ENCODE measurements at regions not wholly inside any gene's neighbourhood (a gene's known extent, or its start where the extent isn't known, plus 50 kb on each side); places are given as distances from the start of the nearest gene placed in this dataset.
"Not testable (repeated sequence)": the region's sequence is repeated elsewhere in the genome, so short reads cannot be mapped to it uniquely, and the experiment has no call there.

DNA sequence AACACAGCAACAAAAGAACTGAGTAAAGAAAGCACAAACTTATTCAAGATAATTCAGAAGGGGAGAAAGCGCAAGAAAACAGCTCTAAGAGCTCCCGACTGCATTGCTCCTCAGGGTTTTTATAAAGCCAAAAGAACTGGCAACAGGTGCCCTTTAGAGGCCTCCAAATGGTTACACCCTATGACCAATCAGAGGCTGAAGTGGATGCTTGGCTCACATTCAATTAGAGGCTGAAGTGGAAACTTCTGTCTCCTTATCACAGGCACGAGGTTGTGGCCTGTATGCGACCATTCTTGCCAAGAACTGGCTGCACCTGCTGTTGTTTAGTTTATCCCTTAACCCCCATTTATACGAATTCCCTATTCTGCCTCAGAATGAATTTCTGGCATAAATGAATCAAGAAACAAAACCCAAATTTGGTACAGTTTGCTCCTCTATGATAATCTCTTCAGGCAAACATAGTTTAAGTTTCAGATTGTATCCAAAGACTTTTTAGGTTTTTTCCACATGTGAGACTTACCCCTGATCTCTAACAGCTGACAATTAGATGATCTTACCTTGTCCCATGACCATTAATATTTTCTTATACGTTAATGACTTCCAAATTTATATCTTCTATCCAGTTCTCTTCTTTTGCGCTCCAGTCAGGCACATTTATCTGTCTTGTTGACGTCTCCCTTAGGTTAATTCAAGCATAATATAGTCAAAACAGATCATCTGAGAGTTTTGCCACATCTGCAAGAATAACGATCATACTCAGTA lies 504.8 kb downstream of the NXPH1 start:
- DNase-seq: no peak

DNA sequence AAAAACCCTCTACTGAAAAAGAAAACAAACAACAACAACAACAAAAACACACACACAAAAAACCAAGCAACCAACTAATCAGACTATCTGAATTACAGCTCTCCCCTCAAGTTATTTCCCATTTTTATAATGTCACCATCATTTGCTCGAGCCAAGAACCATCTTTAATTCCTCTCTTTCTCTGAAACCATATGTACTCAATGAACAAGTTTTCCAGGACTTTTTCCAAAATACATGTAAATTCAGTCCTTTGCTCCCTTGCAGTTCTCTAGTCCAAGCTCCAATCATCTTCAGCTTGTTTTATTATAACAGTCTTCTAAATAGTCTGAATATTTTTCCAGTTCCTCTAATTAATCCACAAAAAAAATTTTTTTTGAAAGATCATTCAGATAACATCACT lies 506.0 kb downstream of the NXPH1 start:
- no peak for DNase-seq

DNA sequence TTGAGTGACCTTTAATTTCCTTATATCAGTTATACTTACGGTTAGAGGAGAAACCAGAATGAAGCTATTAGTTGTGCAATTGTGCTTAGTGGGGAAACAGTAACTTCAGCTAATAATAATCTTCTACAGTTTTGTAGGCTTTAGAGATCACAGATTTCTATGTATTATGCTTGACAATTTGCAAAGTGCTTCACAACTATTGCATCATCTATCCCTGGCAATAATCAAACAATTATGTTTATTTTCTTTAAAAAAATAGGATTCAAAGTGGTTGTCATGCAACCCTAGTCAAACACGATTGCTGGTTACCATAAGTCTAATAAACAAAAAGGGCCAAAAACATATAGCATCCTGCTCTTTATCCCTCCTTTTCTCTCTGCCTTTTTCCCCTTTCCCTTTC lies 530.3 kb downstream of the NXPH1 start:
- no peak for DNase-seq

DNA sequence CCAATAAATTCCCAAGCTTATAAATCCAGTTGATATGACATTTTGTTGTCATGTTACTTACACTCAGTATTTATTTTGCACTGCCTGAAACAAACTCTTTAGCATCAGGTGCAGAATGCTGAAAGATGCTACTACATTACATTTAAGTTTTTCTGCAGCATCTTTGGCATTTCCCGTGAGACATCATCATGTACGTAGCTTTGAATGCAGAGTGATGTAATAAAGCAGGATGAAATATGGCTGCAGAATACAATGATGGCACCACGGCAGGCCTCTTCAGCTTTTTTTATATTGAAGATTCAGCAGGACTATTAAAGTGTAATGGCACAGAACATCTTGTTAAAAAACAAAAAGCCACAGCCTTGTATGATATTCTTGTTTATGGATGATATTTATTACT lies 531.8 kb downstream of the NXPH1 start:
- no peak for DNase-seq

DNA sequence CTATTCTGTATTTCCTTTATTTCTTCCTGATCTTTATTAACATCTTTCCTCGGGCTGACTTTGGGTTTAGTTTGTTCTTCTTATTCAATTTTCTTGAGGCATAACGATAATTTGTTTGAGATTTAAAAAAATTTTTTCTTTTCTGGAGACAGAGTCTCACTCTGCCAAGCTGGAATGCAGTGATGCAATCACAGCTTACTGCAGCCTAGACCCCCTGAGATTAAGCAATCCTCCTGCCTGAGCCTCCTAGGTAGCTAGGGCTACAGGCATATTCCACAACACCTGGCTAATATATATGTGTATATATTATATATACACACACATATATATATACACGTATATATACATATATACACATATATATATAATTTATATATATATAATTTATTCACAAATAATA lies 540.2 kb downstream of the NXPH1 start:
- no peak for DNase-seq

DNA sequence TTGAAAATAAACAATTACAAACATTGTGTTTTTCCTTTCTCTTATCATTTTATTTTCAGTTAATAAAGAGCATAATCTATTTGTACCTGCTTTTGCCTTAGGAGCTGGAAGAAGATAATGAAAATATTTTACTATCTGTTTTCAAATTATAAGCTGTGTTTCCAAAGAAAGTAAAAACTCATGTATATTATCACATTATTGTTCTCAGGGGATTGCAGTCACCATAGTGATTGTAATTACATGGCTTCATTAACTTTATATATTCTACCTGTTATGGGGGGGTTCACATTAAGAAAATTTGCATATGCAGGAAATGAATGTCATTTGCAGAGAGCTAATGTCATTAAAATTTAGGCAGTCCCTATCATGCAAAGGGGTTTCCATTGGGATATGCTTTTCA lies 542.3 kb downstream of the NXPH1 start:
- no peak for DNase-seq

DNA sequence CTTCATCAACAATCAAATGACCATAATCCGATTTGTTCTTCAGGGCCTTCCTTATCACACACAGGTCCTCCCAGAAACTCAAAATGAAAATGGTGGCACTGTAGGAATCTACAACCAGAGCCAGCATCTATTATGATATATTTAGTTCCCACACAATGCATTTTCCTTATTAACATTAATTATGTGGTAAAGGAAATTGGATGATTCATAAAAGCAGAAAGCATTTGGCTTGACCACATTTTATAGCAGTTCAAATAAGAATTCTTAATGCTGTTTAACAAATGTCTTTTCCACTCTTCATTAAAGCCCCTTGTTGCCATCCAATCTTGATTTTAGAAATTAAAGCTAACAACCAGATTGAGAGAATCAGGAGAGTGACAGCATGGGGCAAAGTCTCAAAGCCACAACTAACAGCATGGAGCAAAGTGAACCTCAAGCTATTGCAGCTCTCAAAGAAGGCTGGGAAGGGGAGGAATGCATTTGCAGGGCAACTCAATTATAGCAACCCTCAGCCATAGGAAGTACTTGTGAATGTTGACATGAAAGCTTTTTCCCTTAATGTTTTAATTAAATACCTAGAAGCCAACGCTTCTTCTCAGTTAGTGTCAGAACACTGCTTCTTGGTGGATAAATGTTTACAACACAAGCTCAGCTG lies 549.1 kb downstream of the NXPH1 start:
- DNase-seq: no peak

DNA sequence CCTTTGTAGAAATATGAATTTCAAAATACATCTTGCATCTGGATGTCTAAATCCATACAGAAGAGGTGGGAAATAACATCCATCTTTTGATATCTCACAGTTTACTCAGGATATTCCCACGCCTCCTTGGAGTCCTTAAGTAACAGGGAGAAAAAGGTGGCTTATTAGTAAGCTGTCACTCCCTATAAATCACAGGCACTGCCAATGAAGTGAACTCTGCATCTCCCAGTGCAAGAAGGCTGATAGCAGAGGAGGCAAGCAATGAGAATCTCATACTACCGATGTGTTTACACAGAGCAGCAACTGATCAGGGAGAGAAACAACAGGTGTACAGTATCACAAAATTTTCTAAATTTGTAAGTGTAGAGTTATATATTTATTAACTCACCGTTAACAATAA lies 551.8 kb downstream of the NXPH1 start:
- DNase-seq: no peak

DNA sequence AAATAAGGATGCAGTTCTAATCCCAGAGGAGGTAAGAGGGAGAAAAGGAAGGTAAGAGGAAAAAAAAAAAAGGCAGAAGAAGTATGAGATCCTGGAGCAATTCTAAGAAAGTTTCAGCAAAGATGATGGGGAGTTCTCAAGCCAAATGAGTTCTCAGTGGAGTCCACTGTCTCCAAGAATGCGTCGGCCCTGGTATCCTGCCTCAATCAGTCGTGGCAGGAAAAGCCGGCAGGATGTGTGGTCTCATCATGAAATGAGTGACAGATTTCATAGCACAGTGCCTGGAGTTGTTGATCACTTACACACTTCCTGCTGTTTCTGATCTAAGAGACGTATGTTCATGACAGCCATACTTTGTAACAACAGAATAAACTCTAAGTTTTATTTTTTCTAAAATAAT lies 554.9 kb downstream of the NXPH1 start:
- DNase-seq: no peak

DNA sequence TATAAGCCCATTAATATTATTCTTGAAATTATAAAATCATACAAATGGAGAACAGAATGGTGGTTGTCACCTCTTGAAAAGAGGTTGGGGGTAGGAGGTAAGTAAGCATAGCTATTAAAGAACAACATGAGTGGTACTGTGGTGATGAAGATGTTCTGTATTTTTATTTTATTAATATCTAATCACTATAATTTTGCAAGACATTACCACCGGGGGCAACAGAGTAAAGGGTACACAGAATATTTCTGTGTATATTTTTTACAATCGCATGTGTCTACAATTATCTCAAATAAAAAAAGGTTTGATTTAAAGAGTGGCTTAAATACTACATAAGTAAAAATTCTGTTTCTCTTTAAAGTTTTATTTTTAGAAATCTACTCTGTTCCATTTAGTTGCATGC lies 557.8 kb downstream of the NXPH1 start:
- DNase-seq: no peak

DNA sequence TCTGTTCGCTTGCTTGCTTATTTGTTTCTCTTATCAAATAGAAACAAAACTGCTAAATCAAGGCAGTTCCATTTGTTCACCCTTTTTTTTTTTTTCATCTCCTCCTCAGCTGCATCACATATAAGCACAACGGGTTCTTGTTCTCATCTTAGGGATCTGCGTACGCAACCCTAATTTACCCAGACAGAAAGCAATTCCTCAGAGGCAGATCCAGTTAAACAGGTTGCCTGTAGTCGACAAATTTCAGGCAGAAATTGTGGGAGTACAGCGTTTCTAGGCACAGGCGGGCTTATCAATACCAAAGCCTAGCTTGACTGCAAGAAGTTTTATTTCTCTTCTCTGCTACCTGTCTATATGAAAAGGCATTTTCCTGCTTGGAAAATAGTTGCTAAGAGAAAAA lies 565.4 kb downstream of the NXPH1 start:
- no peak for DNase-seq

DNA sequence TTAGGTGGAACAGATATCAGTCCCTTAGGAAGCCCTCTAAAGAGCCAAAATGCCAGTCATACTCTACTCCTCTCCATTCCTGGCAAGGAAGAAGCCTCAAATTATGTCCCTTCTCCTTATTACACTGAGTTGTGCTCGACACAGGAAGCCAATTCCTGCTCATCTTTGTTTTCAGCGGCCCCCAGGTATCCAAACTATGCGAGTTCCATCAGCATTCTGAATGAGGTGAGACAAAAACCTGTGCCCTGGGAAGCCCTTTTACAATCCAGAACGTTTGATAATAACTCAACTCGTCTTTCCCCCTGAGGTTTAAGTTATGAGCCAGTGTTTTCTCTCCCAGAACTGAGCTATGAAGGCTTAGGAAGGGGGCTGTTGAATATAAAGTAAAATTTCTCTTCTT lies 580.5 kb downstream of the NXPH1 start:
- no peak for DNase-seq

DNA sequence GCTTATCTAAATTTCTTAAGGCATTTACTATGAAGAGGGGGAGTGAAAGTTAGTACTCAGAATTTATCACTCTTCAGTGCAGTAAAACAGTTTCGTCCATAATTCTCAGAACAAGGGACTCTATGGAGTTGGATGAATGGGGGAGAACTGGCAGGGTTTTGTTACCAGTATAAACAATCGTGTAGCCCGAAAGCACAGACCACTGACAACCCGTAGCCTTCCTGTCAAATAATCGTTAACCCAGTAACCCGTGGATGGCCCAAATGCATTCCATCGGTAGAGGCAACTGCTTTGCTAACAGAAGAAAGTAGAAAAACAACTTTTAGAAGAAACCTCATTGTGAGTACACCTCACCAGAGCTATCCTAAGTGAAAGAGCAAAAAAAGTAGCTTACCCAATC lies 583.9 kb downstream of the NXPH1 start:
- DNase-seq: no peak

DNA sequence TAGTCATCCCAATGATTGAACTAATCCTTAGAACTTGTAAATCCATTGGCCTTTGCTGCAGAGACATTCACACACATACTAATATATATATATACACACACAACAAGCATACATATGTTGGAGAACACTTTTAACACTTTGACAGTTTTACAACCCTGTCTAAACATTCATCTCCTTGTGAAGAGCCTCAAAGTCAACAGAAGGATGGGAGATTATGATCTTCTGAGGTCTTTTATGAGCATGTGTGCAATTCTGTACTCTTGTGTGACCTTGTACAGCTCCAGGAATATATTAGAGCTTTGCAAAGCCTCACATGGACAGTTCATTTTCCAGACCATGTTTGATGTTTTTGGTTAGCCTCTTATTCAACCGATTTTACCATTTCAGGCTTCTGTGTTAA lies 589.0 kb downstream of the NXPH1 start:
- no peak for DNase-seq

DNA sequence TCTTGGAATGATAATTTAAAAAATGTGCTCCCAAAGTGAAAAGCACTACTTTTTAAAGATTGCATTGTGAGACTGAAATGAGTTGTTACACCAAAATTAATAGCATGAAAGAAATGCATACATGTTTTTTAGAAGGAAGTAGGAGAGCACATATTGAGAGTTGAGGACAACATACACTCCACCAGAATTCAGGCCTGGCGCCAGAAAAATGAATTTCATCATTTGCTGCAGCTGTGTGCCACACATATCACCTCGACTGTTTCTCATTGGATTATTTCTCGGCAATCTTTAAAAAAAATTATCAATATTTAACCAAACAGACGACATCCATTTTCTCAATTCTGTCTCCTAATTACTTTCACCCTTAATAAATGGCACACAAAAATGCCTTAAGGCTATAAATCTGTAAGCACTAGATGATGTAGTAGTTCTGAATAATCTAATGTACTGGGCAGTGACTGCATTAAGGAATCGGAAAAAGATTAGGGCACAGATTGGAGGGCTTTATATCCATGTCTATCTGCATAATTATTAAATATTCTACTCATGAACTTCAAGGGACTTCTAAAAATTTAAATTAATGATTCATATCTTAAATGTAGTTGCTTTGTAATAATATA lies 590.4 kb downstream of the NXPH1 start:
- DNase-seq: no peak

DNA sequence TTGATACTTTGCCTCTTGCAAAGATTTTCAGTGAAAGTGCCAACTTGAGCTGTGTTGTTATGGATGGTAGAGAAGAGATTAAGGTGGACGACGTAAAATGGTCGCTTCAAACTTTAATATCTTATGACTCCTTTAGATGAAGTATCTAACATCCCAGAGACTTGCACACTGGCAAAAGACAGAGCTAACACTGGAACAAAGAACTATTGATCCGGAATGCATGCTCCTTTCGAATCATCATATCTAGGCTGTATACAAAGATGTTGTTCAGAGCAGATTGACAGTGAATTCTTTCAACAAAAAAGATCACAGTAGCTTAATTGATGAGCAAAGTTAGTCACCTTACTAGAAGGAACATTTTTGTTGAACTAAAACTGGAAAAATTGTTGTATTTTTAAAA lies 592.7 kb downstream of the NXPH1 start:
- DNase-seq: no peak

DNA sequence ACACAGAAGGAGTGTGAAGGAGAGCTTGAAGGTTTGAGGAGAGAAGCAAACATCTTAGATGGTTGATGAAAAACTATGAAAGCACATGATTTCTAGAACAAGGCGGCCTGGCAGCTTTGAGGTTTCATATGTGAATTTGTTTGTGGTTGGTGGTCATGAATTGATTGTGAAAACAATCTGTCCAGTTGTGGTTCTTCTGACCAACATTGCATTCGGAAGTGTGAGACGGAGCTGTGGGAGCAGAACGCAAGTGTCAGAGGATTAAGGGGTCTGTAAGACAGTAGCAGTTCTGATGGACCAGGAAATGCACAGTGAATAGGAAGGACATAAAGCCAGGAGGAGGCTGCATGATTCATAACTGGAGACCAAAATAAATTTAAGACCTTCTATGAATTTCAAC lies 594.6 kb downstream of the NXPH1 start:
- no peak for DNase-seq

DNA sequence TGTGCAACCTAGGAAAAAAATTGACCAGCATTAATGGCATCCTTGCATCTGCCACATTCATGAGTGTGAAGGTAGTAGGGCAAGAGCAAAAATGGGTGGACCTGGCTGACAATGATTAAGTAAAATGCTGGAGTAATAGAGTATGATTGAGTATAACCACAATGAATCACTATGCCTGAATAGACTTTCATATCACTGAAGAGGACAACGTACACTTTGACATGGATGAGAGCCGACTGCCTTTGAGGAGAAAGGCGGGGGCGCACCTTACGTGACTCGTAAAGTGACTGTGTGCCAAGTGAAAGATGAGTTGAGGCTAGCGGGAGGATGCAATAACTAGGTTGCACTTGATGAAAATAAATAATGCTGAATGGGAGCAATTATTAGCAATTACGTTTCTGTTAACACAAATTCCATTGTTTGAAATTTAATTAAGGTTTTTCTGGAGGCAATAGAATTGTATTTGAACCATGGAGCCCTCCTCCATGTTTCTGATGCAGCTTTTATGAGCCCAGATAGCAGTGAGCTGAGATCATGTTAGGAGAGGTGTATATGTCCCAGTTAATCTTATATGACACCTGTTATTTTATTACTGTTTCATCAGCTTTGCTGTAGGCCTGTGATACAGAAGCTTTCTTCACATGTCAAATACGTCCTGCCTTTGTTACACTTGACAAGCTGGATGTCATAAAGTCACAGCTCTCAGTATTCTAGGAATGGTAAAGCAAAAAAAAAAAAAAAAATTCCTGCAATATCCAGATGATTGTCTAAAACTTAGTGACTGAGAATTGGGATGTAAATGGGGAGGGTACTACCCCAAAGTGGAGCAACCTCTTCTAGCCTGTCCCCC lies 596.5 kb downstream of the NXPH1 start:
- no peak for DNase-seq

DNA sequence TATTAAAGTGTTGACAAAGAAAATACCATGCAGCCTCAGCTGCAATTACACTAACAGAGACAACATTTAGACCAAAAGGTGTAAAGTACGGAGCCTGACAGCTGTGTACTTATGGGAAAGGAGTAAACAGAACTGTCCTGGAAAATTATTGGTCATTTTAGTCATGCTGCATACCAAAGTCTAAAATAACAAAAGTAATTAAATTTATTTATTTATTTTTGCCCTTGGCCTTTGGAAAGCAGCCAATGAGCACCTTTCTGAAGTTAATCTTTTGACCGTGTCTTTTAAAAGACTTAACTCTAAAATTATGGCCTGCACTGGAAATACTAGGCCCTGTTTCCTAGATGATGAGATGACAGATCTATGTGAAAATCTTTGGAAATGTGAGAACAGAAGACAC lies 597.6 kb downstream of the NXPH1 start:
- DNase-seq: no peak

DNA sequence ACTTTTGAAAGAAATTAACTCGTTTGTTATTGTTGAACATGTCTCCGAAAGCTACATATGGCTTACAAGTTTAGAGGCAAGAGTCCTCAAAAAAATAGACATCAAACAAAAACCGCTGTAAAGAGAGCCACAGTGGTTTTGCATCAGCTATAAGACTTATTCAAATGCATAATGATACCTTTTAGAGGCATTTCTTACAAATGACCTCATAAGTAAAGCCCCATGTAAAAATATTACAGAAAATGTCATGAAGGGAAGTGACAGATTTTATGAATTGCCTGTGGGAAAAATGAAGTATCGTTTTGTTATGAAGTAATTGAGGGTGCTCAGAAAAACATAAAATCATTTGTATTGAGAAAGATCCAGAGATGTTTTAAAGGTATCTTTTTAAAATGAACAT lies 598.0 kb downstream of the NXPH1 start:
- no peak for DNase-seq

DNA sequence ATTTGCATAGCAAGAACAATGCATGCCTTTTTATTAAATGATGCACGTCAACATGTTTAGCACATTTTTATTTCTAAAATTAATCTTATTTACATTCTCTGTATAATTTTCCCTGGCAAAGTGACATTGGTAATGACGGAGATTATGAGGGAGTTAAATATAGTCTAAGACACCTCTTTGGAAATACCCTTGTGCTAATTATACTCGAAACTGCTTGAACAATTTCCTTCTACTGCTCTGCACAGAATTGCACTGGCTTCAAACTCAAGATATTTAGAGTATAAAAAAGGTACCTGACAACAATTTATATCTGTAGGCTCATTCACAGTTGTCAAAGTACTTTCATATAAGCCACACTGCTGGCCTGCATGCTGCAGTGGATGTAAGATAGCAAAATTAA lies 602.7 kb downstream of the NXPH1 start:
- no peak for DNase-seq

DNA sequence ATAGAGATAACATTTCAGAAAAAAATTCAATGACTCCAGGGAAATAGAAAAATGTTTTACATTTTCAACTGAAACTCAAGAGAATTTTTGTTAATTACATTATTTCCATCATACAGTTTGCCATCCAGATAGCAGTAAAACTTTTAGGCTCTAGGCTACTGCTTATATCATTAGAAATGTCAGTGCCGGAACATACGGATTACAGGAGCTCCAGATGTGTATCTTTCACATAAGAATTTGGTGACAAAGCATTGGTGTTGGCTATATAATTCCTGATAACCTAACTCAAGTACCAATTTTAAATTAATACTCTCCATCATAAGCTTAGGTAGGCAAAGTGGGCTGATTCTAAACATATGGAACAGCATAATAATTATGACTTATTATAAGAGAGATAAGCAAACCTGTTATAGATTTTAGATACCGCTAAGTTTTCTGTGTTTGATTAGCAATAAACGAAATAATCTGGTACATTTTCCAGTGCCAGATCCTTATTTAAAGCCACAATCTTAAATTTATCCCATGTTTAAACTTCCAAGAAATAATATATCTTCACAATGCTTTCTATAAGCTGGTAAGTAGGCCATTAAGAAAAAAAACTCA lies 637.9 kb downstream of the NXPH1 start:
- DNase-seq: no peak

DNA sequence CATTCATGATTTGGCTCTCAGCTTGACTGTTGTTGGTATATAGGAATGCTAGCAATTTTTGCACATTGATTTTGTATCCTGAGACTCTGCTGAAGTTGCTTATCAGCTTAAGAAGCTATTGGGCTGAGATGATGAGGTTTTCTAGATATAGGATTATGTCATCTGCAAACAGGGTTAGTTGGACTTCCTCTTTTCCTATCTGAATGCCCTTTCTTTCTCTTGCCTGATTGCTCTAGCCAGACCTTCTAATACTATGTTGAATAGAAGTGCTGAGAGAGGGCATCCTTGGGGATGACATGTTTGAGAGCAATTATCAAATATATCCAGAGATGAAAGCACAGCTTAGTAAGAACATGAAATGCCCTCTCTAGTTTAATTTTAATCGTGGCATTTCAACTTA lies 642.4 kb downstream of the NXPH1 start:
- DNase-seq: not testable (repeated sequence)
